K562 (cell line): ENCODE measurements at regions not wholly inside any gene's neighbourhood (a gene's known extent, or its start where the extent isn't known, plus 50 kb on each side); places are given as distances from the start of the nearest gene placed in this dataset.

Experiments
- BCLAF1 ChIP-seq, 2 experiments: fragments of 450-650 bp in 1 of 2; IDR thresholded peaks; 2 replicates each; pipeline ENCODE4 v1.6.1; 2011 to 2017; ENCODE audit warnings: low read depth in 2 of 2, antibody characterized with exemption in 1 of 2, borderline replicate concordance in 1 of 2, low read length in 1 of 2, mild to moderate bottlenecking in 1 of 2, mixed read lengths in 1 of 2; ENCODE audit not compliant: control insufficient read depth in 1 of 2
- DLX4 ChIP-seq: fragments of 250-450 bp; sonication (Bioruptor Pico); IDR thresholded peaks from 2 replicates; pipeline ENCODE4 v1.6.1; 2021; ENCODE audit warnings: mild to moderate bottlenecking
- E2F6 ChIP-seq, 2 experiments: IDR thresholded peaks; 2 replicates each; pipeline ENCODE4 v1.6.1; 2011; ENCODE audit warnings: borderline replicate concordance in 1 of 2, control low read depth in 1 of 2, low read depth in 1 of 2, low read length in 1 of 2, mild to moderate bottlenecking in 1 of 2, mixed read lengths in 1 of 2, moderate library complexity in 1 of 2; ENCODE audit not compliant: insufficient read depth in 1 of 2, insufficient read length in 1 of 2, poor library complexity in 1 of 2, severe bottlenecking in 1 of 2; ENCODE audit errors: extremely low read depth in 1 of 2
- FOS ChIP-seq: IDR thresholded peaks from 3 replicates; pipeline ENCODE4 v1.6.1; 2011; ENCODE audit not compliant: insufficient read length; ENCODE audit errors: extremely low read depth
- FOSL1 ChIP-seq: fragments of 200-800 bp; sonication (Bioruptor generic); conservative IDR thresholded peaks from 2 replicates; pipeline ENCODE4 v1.6.1; 2016; ENCODE audit warnings: missing genetic modification characterization, missing compliant biosample characterization
- FOXA1 ChIP-seq: fragments of 450-650 bp; IDR thresholded peaks from 2 replicates; pipeline ENCODE4 v1.6.1; 2016; ENCODE audit warnings: mild to moderate bottlenecking, borderline replicate concordance
- HOMEZ ChIP-seq: fragments of 250-450 bp; sonication (Bioruptor Pico); IDR thresholded peaks from 2 replicates; pipeline ENCODE4 v1.4.0; 2020; ENCODE audit warnings: mild to moderate bottlenecking, moderate library complexity
- MXD1 ChIP-seq: fragments of 250-450 bp; sonication (Bioruptor Pico); IDR thresholded peaks from 2 replicates; pipeline ENCODE4 v1.8.0; 2021; ENCODE audit warnings: borderline replicate concordance, mild to moderate bottlenecking, moderate library complexity; ENCODE audit not compliant: poor library complexity, severe bottlenecking
- PHB2 ChIP-seq: fragments of 450-650 bp; IDR thresholded peaks from 2 replicates; pipeline ENCODE4 v1.6.1; 2017; ENCODE audit warnings: low read depth
- POLR2A ChIP-seq: fragments of 450-650 bp; conservative IDR thresholded peaks from 2 replicates; pipeline ENCODE4 v1.6.1; 2016
- RBFOX2 ChIP-seq: fragments of 200-400 bp; formaldehyde crosslinking; IDR thresholded peaks from 2 replicates; pipeline ENCODE4 v1.6.1; 2017; ENCODE audit warnings: low read depth, mild to moderate bottlenecking, low read length, moderate library complexity
- TAL1 ChIP-seq: fragments of 450-650 bp; IDR thresholded peaks from 2 replicates; pipeline ENCODE4 v1.6.1; 2016; ENCODE audit warnings: mild to moderate bottlenecking
- TCF7L2 ChIP-seq: fragments of 150-350 bp; IDR thresholded peaks from 2 replicates; pipeline ENCODE4 v1.6.1; 2016; ENCODE audit warnings: low read depth, mild to moderate bottlenecking, low read length, moderate library complexity
- TSC22D4 ChIP-seq: fragments of 450-650 bp; IDR thresholded peaks from 2 replicates; pipeline ENCODE4 v1.6.1; 2016; ENCODE audit warnings: missing genetic modification characterization, missing biosample characterization, control low read depth
- ZC3H8 ChIP-seq: fragments of 450-650 bp; IDR thresholded peaks from 2 replicates; pipeline ENCODE4 v1.6.1; 2017
- ZNF707 ChIP-seq: fragments of 250-450 bp; sonication (Bioruptor Pico); conservative IDR thresholded peaks from 2 replicates; pipeline ENCODE4 v1.8.0; 2022; ENCODE audit warnings: inconsistent platforms, mild to moderate bottlenecking, moderate library complexity
- ZNF740 ChIP-seq, 3 experiments: fragments of 200-800 bp in 1 of 3; sonication (Bioruptor generic) in 1 of 3; sonication (generic) in 1 of 3; formaldehyde crosslinking in 1 of 3; IDR thresholded peaks; 2 replicates each; pipeline versions ENCODE4 v1.6.1 to v1.8.0; 2016 to 2022; ENCODE audit warnings: mild to moderate bottlenecking in 2 of 3, missing compliant biosample characterization in 2 of 3, missing genetic modification characterization in 2 of 3, missing genetic modification reagents in 1 of 3

GRCh38 chr20:41693136-41693979, 75.2 kb upstream of the CHD6 start (continued):
- TF ChIP-seq E2F6 (IDR thresholded peaks at IDR 0.05; ENCODE audit: borderline replicate concordance in 1 of 2, extremely low read depth in 1 of 2, insufficient read depth in 1 of 2, insufficient read length in 1 of 2, low read depth in 1 of 2, low read length in 1 of 2, poor library complexity in 1 of 2, severe bottlenecking in 1 of 2) (peak in 1 of 2 experiments; percentile 68), TCF7L2 (peak; percentile 97), PHB2 (no peak), BCLAF1 (IDR thresholded peaks at IDR 0.05; ENCODE audit: borderline replicate concordance in 1 of 2, control insufficient read depth in 1 of 2, low read depth in 2 of 2, low read length in 1 of 2) (peak in 1 of 2 experiments; percentile 91; a peak in 2 of 4 replicates), MXD1 (peak; percentile 37), TSC22D4 (tag) (no peak), FOS (no peak), TAL1 (no peak), ZC3H8 (no peak), ZNF740 (CRISPR knock-in tag; IDR thresholded peaks at IDR 0.05) (0 out of 2 replicates have a peak, but pooled peaks have one; percentile 31), ZNF740 (tag; IDR thresholded peaks at IDR 0.05) (no peak), DLX4 (no peak), POLR2A (peak; percentile 82), FOSL1 (no peak), RBFOX2 (peak; percentile 77; the same call in 1 of the 2 replicates), ZNF707 (CRISPR knock-in tag) (no peak), FOXA1 (no peak), HOMEZ (CRISPR knock-in tag) (no peak)
